ENCODE measurements at regions not wholly inside any gene's neighbourhood (a gene's known extent, or its start where the extent isn't known, plus 50 kb on each side); places are given as distances from the start of the nearest gene placed in this dataset.

GRCh38 chr4:14117575-14118238 is 490.2 kb upstream of the BOD1L1 start:
- Histone ChIP-seq H3K4me1 (ENCODE audit: control insufficient read depth, insufficient read depth, low read length) (no peaks in the 10 kb centered on the region), H3K27ac (ENCODE audit: extremely low read depth, low read depth, low read length) (no peak overlapping the region), H3K9me3 (ENCODE audit: control insufficient read depth, insufficient read depth, low read depth, low read length) (no peaks in the 10 kb centered on the region), H3K4me3 (ENCODE audit: low read depth, low read length) (no peak overlapping the region), H3K36me3 (ENCODE audit: control insufficient read depth in 2 of 2, insufficient read depth in 1 of 2, low read length in 2 of 2) (no peaks in the 10 kb centered on the region)
- ChIA-PET CTCF (no interaction called here), POLR2A (no interaction called here)
- no peak for TF ChIP-seq ZBTB11 (tag by site-specific recombination; conservative IDR thresholded peaks at IDR 0.05; ENCODE audit: low read depth)
- TF ChIP-seq MZF1 (tag by site-specific recombination; IDR thresholded peaks at IDR 0.05; ENCODE audit: borderline replicate concordance), result no peak
- TF ChIP-seq GFI1B (tag by site-specific recombination; IDR thresholded peaks at IDR 0.05), result no peak
- TF ChIP-seq SP2 (tag by site-specific recombination; IDR thresholded peaks at IDR 0.05), result no peak
- no peak for TF ChIP-seq ZNF707 (tag by site-specific recombination; IDR thresholded peaks at IDR 0.05)
- no peak for TF ChIP-seq ZNF202 (tag by site-specific recombination; IDR thresholded peaks at IDR 0.05; ENCODE audit: borderline replicate concordance)
- TF ChIP-seq ZNF404 (tag by site-specific recombination; IDR thresholded peaks at IDR 0.05), result no peak

GRCh38 chr4:14124816-14125215 is 497.3 kb upstream of the BOD1L1 start:
- Histone ChIP-seq H3K9me3 (ENCODE audit: control insufficient read depth, insufficient read depth, low read depth, low read length) (no peaks in the 10 kb centered on the region), H3K27ac (ENCODE audit: extremely low read depth, low read depth, low read length) (no peak overlapping the region)
- CTCF ChIA-PET, result no interaction called here
- no peak for TF ChIP-seq ZNF416 (tag by site-specific recombination; IDR thresholded peaks at IDR 0.05)
- no peak for TF ChIP-seq ATF2 (tag by site-specific recombination; IDR thresholded peaks at IDR 0.05; ENCODE audit: low read depth)
- TF ChIP-seq ZNF548 (tag by site-specific recombination; IDR thresholded peaks at IDR 0.05), result no peak
- TF ChIP-seq ZNF692 (tag by site-specific recombination; IDR thresholded peaks at IDR 0.05), result no peak
- no peak for TF ChIP-seq PRDM2 (tag by site-specific recombination; IDR thresholded peaks at IDR 0.05; ENCODE audit: borderline replicate concordance)
- no peak for TF ChIP-seq BCL11A (tag by site-specific recombination; IDR thresholded peaks at IDR 0.05; ENCODE audit: low read depth)
- no peak for TF ChIP-seq KLF9 (tag by site-specific recombination; IDR thresholded peaks at IDR 0.05; ENCODE audit: low read depth)
- no peak for TF ChIP-seq ZNF18 (tag by site-specific recombination; IDR thresholded peaks at IDR 0.05)
- TF ChIP-seq ZNF610 (tag by site-specific recombination; IDR thresholded peaks at IDR 0.05; ENCODE audit: borderline replicate concordance), result no peak
- no peak for TF ChIP-seq GLIS2 (tag by site-specific recombination; IDR thresholded peaks at IDR 0.05)
- no peak for TF ChIP-seq WT1 (tag by site-specific recombination; IDR thresholded peaks at IDR 0.05)
- no peak for TF ChIP-seq ZNF26 (tag by site-specific recombination; IDR thresholded peaks at IDR 0.05)

More at GRCh38 chr4:14124816-14125215, 497.3 kb upstream of the BOD1L1 start:
- POLR2A ChIA-PET, result no interaction called here
- H3K4me3 ChIP-seq (ENCODE audit: low read depth, low read length), result no peak overlapping the region
- H3K4me1 ChIP-seq (ENCODE audit: control insufficient read depth, insufficient read depth, low read length), result no peaks in the 10 kb centered on the region
- H3K36me3 ChIP-seq (ENCODE audit: control insufficient read depth in 2 of 2, insufficient read depth in 1 of 2, low read length in 2 of 2), result no peaks in the 10 kb centered on the region

Data from HEK293 (cell line).